ENCODE measurements at regions not wholly inside any gene's neighbourhood (a gene's known extent, or its start where the extent isn't known, plus 50 kb on each side); places are given as distances from the start of the nearest gene placed in this dataset.
"Not testable (repeated sequence)": the region's sequence is repeated elsewhere in the genome, so short reads cannot be mapped to it uniquely, and the experiment has no call there.

- Histone ChIP-seq H3K27ac (no peak overlapping the region), H3K9me3 (ENCODE audit: insufficient read depth, low read depth) (no peaks in the 10 kb centered on the region), H3K4me3 (no peak overlapping the region), H3K4me1 (replicated peaks; ENCODE audit: insufficient read depth) (no peaks in the 10 kb centered on the region), H3K79me2 (ENCODE audit: low read depth) (no peaks in the 10 kb centered on the region), H3K27me3 (ENCODE audit: insufficient read depth, low read depth) (no peaks in the 10 kb centered on the region), H3K9me2 (ENCODE audit: insufficient read depth) (no peaks in the 10 kb centered on the region), H3K36me3 (ENCODE audit: low read depth) (no peaks in the 10 kb centered on the region), H3K4me2 (no peak overlapping the region), H2AFZ (no peak overlapping the region), H4K20me1 (ENCODE audit: insufficient read depth) (no peaks in the 10 kb centered on the region), H3F3A (ENCODE audit: insufficient read depth, low read depth) (no peaks in the 10 kb centered on the region)
- no TSS peak for BruUV-seq (replicated peaks)
- ChIA-PET CTCF (interaction anchor here (0.6 kb wide), 1 partner anchor 418 kb away, joined by 3 read pairs; no protein-coding TSS in a partner anchor), POLR2A (ENCODE audit: unreplicated experiment) (interaction anchor here (0.6 kb wide), 1 partner anchor 197 kb away, joined by 11 read pairs; no protein-coding TSS in a partner anchor)
- TF ChIP-seq CTCF (conservative IDR thresholded peaks at IDR 0.05) (no peak), EZH2 (IDR thresholded peaks at IDR 0.05; ENCODE audit: low read depth) (no peak)
- no peak for DNase-seq
- intact Hi-C loops (cut with micrococcal nuclease; ENCODE audit: unreplicated experiment), result no loop called here
Measured at GRCh38 chr9:30349526-30350513, 2034.6 kb upstream of the ACO1 start.

GRCh38 chr9:30356221-30356620, 2028.2 kb upstream of the ACO1 start:
- no peak overlapping the region for H3K4me3 ChIP-seq
- no peaks in the 10 kb centered on the region for H4K20me1 ChIP-seq (ENCODE audit: insufficient read depth)
- no peak for TF ChIP-seq EZH2 (IDR thresholded peaks at IDR 0.05; ENCODE audit: low read depth)
- ChIA-PET POLR2A (ENCODE audit: unreplicated experiment) (no interaction called here), CTCF (no interaction called here)
- no peak overlapping the region for H2AFZ ChIP-seq
- no peaks in the 10 kb centered on the region for H3F3A ChIP-seq (ENCODE audit: insufficient read depth, low read depth)
- no peaks in the 10 kb centered on the region for H3K79me2 ChIP-seq (ENCODE audit: low read depth)
- no TSS peak for BruUV-seq (replicated peaks)
- no peaks in the 10 kb centered on the region for H3K27me3 ChIP-seq (ENCODE audit: insufficient read depth, low read depth)
- no peak overlapping the region for H3K4me2 ChIP-seq
- H3K27ac ChIP-seq, result no peak overlapping the region
- no peaks in the 10 kb centered on the region for H3K36me3 ChIP-seq (ENCODE audit: low read depth)
- DNase-seq, result no peak
- no peaks in the 10 kb centered on the region for H3K9me3 ChIP-seq (ENCODE audit: insufficient read depth, low read depth)
- no peaks in the 10 kb centered on the region for H3K9me2 ChIP-seq (ENCODE audit: insufficient read depth)
- intact Hi-C loops (cut with micrococcal nuclease; ENCODE audit: unreplicated experiment), result no loop called here
- no peaks in the 10 kb centered on the region for H3K4me1 ChIP-seq (replicated peaks; ENCODE audit: insufficient read depth)

- Histone ChIP-seq H3K4me1 (replicated peaks; ENCODE audit: insufficient read depth) (no peaks in the 10 kb centered on the region), H3K9me3 (ENCODE audit: insufficient read depth, low read depth) (no peaks in the 10 kb centered on the region), H3K4me2 (no peak overlapping the region), H3K27ac (no peak overlapping the region), H3K79me2 (ENCODE audit: low read depth) (no peaks in the 10 kb centered on the region), H3K4me3 (no peak overlapping the region), H4K20me1 (ENCODE audit: insufficient read depth) (no peaks in the 10 kb centered on the region), H2AFZ (no peak overlapping the region), H3K27me3 (ENCODE audit: insufficient read depth, low read depth) (no peaks in the 10 kb centered on the region), H3K9me2 (ENCODE audit: insufficient read depth) (no peaks in the 10 kb centered on the region), H3F3A (ENCODE audit: insufficient read depth, low read depth) (no peaks in the 10 kb centered on the region), H3K36me3 (ENCODE audit: low read depth) (no peaks in the 10 kb centered on the region)
- intact Hi-C loops (cut with micrococcal nuclease; ENCODE audit: unreplicated experiment), result no loop called here
- TF ChIP-seq EZH2 (IDR thresholded peaks at IDR 0.05; ENCODE audit: low read depth) (no peak), CTCF (conservative IDR thresholded peaks at IDR 0.05) (no peak)
- no TSS peak for BruUV-seq (replicated peaks)
- CTCF ChIA-PET, result no interaction called here
- no peak for DNase-seq
- POLR2A ChIA-PET (ENCODE audit: unreplicated experiment), result no interaction called here
Measured at GRCh38 chr9:30362373-30362772, 2022.1 kb upstream of the ACO1 start.

GRCh38 chr9:30366140-30366539, 2018.3 kb upstream of the ACO1 start:
- H3K27me3 ChIP-seq (ENCODE audit: insufficient read depth, low read depth); H3F3A ChIP-seq (ENCODE audit: insufficient read depth, low read depth); H4K20me1 ChIP-seq (ENCODE audit: insufficient read depth); H2AFZ ChIP-seq; H3K27ac ChIP-seq; CTCF ChIA-PET; BruUV-seq (replicated peaks); H3K4me1 ChIP-seq (replicated peaks; ENCODE audit: insufficient read depth); H3K9me3 ChIP-seq (ENCODE audit: insufficient read depth, low read depth); H3K4me3 ChIP-seq; H3K4me2 ChIP-seq; POLR2A ChIA-PET (ENCODE audit: unreplicated experiment); H3K9me2 ChIP-seq (ENCODE audit: insufficient read depth); H3K79me2 ChIP-seq (ENCODE audit: low read depth); DNase-seq; intact Hi-C loops (cut with micrococcal nuclease; ENCODE audit: unreplicated experiment); H3K36me3 ChIP-seq (ENCODE audit: low read depth): not testable (repeated sequence)

Data from PC-9 (cell line).